HepG2 (cell line): ENCODE measurements at regions not wholly inside any gene's neighbourhood (a gene's known extent, or its start where the extent isn't known, plus 50 kb on each side); places are given as distances from the start of the nearest gene placed in this dataset.

ENCODE experiments used
- ATAC-seq: fragments of 200-7000 bp; cut with Tn5 transposase; 3 replicates; pipeline ENCODE4 v1.9.1; 2020; ENCODE audit warnings: mild to moderate bottlenecking, moderate library complexity
- BruUV-seq: library from RNA; stranded (reverse); fragments of 400-500 nt; replicated peaks from 2 replicates; lab custom pipeline; 2021; lab: Mats Ljungman, UMichigan
- CTCF ChIA-PET: fragments of 300-600 bp; formaldehyde crosslinking; extraction: SDS; loops from one replicate; lab custom pipeline; 2021; ENCODE audit warnings: low total read pairs, inconsistent platforms, low intra/inter-chr PET ratio; lab: Yijun Ruan, JAX
- POLR2A ChIA-PET: fragments of 350-600 bp; sonication (Branson Sonifier 250); formaldehyde crosslinking; loops from one replicate; lab custom pipeline; 2020; ENCODE audit warnings: antibody characterized with exemption, inconsistent platforms; lab: Yijun Ruan, JAX
- DNase-seq: peaks from one replicate; pipeline ENCODE4 v3.0.0-alpha.2; 2015; ENCODE audit warnings: low spot score
- FAIRE-seq: peaks from 3 replicates; lab custom pipeline; 2011; peaks lifted over from hg19 to GRCh38; lab: Jason Lieb, UNC
- H2AFZ ChIP-seq: one replicate; pipeline ENCODE4 v1.6.1; 2011; ENCODE audit warnings: low read length, inconsistent platforms
- H3K27ac ChIP-seq: fragments of 300-600 bp; 3 replicates; pipeline ENCODE4 v1.8.0; 2011; ENCODE audit warnings: mixed run types, mild to moderate bottlenecking, mixed read lengths, low read length, inconsistent platforms; ENCODE audit not compliant: insufficient read depth; ENCODE audit errors: extremely low read length
- H3K27me3 ChIP-seq, 2 experiments: fragments of 200-600 bp in 1 of 2; 2 replicates in 1 of 2; 3 replicates in 1 of 2; pipeline versions ENCODE4 v1.6.0 to v1.8.0; 2011; ENCODE audit warnings: low read length in 2 of 2, mild to moderate bottlenecking in 2 of 2, moderate library complexity in 2 of 2, inconsistent platforms in 1 of 2; ENCODE audit not compliant: insufficient read depth in 2 of 2, control insufficient read depth in 1 of 2
- H3K36me3 ChIP-seq, 2 experiments: fragments of 200-600 bp in 1 of 2; replicated peaks in 1 of 2; 2 replicates in 1 of 2; 3 replicates in 1 of 2; pipeline versions ENCODE4 v1.5.1 to v1.8.0; 2011; ENCODE audit warnings: low read length in 2 of 2, inconsistent platforms in 1 of 2; ENCODE audit not compliant: insufficient read depth in 2 of 2, control insufficient read depth in 1 of 2
- H3K4me1 ChIP-seq: 2 replicates; pipeline ENCODE4 v1.5.1; 2012; ENCODE audit warnings: low read length, inconsistent platforms; ENCODE audit not compliant: insufficient read depth
- H3K4me2 ChIP-seq: 2 replicates; pipeline ENCODE4 v1.6.0; 2011; ENCODE audit warnings: low read depth, low read length, inconsistent platforms
- H3K4me3 ChIP-seq, 3 experiments: fragments of 200-600 bp in 1 of 3; sonication (generic), shearing (Covaris generic) in 1 of 3; replicated peaks in 1 of 3; 2 replicates each; pipeline ENCODE4 v1.5.1; 2011 to 2016; ENCODE audit warnings: low read length in 3 of 3, inconsistent platforms in 2 of 3, low read depth in 2 of 3, mild to moderate bottlenecking in 2 of 3, control low read depth in 1 of 3, mixed read lengths in 1 of 3; ENCODE audit not compliant: insufficient read depth in 1 of 3
- H3K79me2 ChIP-seq: one replicate; pipeline ENCODE4 v1.6.1; 2011; ENCODE audit warnings: low read length, inconsistent platforms; ENCODE audit not compliant: insufficient read depth
- H3K9ac ChIP-seq: 2 replicates; pipeline ENCODE4 v1.6.0; 2011; ENCODE audit warnings: mild to moderate bottlenecking, low read depth, low read length, inconsistent platforms; ENCODE audit not compliant: insufficient read depth
- H3K9me3 ChIP-seq: 2 replicates; pipeline ENCODE4 v1.5.1; 2012; ENCODE audit warnings: mild to moderate bottlenecking, low read length
- H4K20me1 ChIP-seq: 2 replicates; pipeline ENCODE4 v1.6.0; 2011; ENCODE audit warnings: inconsistent platforms, mild to moderate bottlenecking, low read length, moderate library complexity; ENCODE audit not compliant: insufficient read depth
- NR3C1 ChIP-seq: sonication (generic); formaldehyde crosslinking; IDR thresholded peaks from 2 replicates; pipeline ENCODE4 v1.4.0; 2020; ENCODE audit warnings: missing genetic modification reagents
- POLR2G ChIP-seq: fragments of 200-400 bp; formaldehyde crosslinking; IDR thresholded peaks from 2 replicates; pipeline ENCODE4 v1.6.1; 2018; ENCODE audit warnings: mild to moderate bottlenecking, low read depth, low read length, moderate library complexity
- RNF2 ChIP-seq: fragments of 450-650 bp; conservative IDR thresholded peaks from 2 replicates; pipeline ENCODE4 v1.6.1; 2016; ENCODE audit warnings: low read depth
- SAP130 ChIP-seq: IDR thresholded peaks from 2 replicates; pipeline ENCODE4 v1.6.1; 2016; ENCODE audit warnings: low read depth
- SMARCC2 ChIP-seq: fragments of 450-650 bp; IDR thresholded peaks from 2 replicates; pipeline ENCODE4 v1.6.1; 2017; ENCODE audit warnings: antibody characterized with exemption, mild to moderate bottlenecking
- ZNF607 ChIP-seq: sonication (generic); formaldehyde crosslinking; IDR thresholded peaks from 2 replicates; pipeline ENCODE4 v1.5.1; 2020; ENCODE audit warnings: missing genetic modification reagents, mild to moderate bottlenecking, borderline replicate concordance
- WGBS: methylation state at CpG from one replicate; pipeline ENCODE4 v1.1.6; 2017; ENCODE audit warnings: low lambda C conversion rate; 5-methylcytosine and 5-hydroxymethylcytosine counted together
- in situ Hi-C: cut with HindIII; loops from 2 replicates; pipeline ENCODE4 v1.10.0; 2017; ENCODE audit warnings: low pct_unique_long_range_greater_than_20kb; ENCODE audit not compliant: extremely low pct_ligation_motif_present
- intact Hi-C: fragments of 100-400 bp; cut with micrococcal nuclease; formaldehyde crosslinking; loops from one replicate; pipeline ENCODE4 v1.10.0; 2022; ENCODE audit not compliant: unreplicated experiment
- TF ChIP-seq, protein P1 (sequence below): fragments of 450-650 bp; IDR thresholded peaks from 2 replicates; pipeline ENCODE4 v1.6.1; 2016
- TF ChIP-seq, protein P2 (sequence below): sonication (generic); formaldehyde crosslinking; conservative IDR thresholded peaks from 2 replicates; pipeline ENCODE4 v1.8.0; 2022; ENCODE audit warnings: low read depth, missing genetic modification reagents
- TF ChIP-seq, protein P3 (sequence below): sonication (generic); formaldehyde crosslinking; IDR thresholded peaks from 2 replicates; pipeline ENCODE4 v1.4.0; 2020; ENCODE audit warnings: missing genetic modification reagents, mild to moderate bottlenecking, borderline replicate concordance
- TF ChIP-seq, protein P4 (sequence below): sonication (generic); formaldehyde crosslinking; IDR thresholded peaks from 2 replicates; pipeline ENCODE4 v1.4.0; 2020; ENCODE audit warnings: mild to moderate bottlenecking, missing genetic modification reagents

DNA sequence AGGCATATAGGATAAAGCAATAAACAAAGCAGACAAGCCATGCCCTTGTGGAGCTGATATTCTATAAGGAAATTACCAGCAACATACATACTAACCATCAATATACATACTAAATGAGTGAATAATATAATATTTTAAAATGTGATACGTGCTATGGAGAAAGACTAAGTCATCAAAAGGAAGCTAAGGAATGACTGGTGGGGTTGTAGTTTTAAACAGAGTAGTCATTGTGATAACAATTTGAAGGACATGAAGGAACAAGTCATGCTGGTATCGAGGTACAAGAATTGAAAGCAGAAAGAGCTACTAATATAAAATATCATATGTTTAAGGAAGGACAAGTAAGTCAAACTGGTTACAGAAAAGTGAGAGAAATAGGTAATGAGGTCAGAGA, 894.9 kb upstream of the PCDH9 start:
- no TSS peak for BruUV-seq
- no peak overlapping the region for H3K9ac ChIP-seq
- intact Hi-C loops: no loop called here
- no peak for ATAC-seq
- 0% methylated on average over 2 of the region's 2 CpGs for WGBS
- TF ChIP-seq POLR2G: no peak
- TF ChIP-seq, protein P1, sequence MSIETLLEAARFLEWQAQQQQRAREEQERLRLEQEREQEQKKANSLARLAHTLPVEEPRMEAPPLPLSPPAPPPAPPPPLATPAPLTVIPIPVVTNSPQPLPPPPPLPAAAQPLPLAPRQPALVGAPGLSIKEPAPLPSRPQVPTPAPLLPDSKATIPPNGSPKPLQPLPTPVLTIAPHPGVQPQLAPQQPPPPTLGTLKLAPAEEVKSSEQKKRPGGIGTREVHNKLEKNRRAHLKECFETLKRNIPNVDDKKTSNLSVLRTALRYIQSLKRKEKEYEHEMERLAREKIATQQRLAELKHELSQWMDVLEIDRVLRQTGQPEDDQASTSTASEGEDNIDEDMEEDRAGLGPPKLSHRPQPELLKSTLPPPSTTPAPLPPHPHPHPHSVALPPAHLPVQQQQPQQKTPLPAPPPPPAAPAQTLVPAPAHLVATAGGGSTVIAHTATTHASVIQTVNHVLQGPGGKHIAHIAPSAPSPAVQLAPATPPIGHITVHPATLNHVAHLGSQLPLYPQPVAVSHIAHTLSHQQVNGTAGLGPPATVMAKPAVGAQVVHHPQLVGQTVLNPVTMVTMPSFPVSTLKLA: no peak
- no peak for TF ChIP-seq NR3C1
- TF ChIP-seq, protein P2, sequence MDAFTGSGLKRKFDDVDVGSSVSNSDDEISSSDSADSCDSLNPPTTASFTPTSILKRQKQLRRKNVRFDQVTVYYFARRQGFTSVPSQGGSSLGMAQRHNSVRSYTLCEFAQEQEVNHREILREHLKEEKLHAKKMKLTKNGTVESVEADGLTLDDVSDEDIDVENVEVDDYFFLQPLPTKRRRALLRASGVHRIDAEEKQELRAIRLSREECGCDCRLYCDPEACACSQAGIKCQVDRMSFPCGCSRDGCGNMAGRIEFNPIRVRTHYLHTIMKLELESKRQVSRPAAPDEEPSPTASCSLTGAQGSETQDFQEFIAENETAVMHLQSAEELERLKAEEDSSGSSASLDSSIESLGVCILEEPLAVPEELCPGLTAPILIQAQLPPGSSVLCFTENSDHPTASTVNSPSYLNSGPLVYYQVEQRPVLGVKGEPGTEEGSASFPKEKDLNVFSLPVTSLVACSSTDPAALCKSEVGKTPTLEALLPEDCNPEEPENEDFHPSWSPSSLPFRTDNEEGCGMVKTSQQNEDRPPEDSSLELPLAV (CRISPR knock-in tag): no peak
- TF ChIP-seq, protein P3, sequence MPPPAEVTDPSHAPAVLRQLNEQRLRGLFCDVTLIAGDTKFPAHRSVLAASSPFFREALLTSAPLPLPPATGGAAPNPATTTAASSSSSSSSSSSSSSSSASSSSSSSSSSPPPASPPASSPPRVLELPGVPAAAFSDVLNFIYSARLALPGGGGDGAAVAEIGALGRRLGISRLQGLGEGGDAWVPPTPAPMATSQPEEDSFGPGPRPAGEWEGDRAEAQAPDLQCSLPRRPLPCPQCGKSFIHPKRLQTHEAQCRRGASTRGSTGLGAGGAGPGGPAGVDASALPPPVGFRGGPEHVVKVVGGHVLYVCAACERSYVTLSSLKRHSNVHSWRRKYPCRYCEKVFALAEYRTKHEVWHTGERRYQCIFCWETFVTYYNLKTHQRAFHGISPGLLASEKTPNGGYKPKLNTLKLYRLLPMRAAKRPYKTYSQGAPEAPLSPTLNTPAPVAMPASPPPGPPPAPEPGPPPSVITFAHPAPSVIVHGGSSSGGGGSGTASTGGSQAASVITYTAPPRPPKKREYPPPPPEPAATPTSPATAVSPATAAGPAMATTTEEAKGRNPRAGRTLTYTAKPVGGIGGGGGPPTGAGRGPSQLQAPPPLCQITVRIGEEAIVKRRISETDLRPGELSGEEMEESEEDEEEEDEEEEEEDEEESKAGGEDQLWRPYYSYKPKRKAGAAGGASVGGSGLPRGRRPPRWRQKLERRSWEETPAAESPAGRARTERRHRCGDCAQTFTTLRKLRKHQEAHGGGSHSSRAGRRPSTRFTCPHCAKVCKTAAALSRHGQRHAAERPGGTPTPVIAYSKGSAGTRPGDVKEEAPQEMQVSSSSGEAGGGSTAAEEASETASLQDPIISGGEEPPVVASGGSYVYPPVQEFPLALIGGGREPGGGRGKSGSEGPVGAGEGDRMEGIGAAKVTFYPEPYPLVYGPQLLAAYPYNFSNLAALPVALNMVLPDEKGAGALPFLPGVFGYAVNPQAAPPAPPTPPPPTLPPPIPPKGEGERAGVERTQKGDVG (CRISPR knock-in tag): no peak
- no peak for TF ChIP-seq RNF2
- TF ChIP-seq, protein P4, sequence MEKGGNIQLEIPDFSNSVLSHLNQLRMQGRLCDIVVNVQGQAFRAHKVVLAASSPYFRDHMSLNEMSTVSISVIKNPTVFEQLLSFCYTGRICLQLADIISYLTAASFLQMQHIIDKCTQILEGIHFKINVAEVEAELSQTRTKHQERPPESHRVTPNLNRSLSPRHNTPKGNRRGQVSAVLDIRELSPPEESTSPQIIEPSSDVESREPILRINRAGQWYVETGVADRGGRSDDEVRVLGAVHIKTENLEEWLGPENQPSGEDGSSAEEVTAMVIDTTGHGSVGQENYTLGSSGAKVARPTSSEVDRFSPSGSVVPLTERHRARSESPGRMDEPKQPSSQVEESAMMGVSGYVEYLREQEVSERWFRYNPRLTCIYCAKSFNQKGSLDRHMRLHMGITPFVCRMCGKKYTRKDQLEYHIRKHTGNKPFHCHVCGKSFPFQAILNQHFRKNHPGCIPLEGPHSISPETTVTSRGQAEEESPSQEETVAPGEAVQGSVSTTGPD: no peak
- no peak for TF ChIP-seq SMARCC2
- no peak for TF ChIP-seq SAP130 (CRISPR knock-in tag)
- TF ChIP-seq ZNF607 (CRISPR knock-in tag): no peak
- no peak overlapping the region for H3K4me2 ChIP-seq
- no peaks in the 10 kb centered on the region for H4K20me1 ChIP-seq
- no peak for DNase-seq
- POLR2A ChIA-PET: no interaction called here
- FAIRE-seq: no peak
- no peak overlapping the region for H3K27ac ChIP-seq
- in situ Hi-C loops: no loop called here
- no peaks in the 10 kb centered on the region for H3K9me3 ChIP-seq
- no peaks in the 10 kb centered on the region for H3K4me1 ChIP-seq
- no peak overlapping the region for H2AFZ ChIP-seq
- CTCF ChIA-PET: no interaction called here
- no peaks in the 10 kb centered on the region for H3K27me3 ChIP-seq
- H3K36me3 ChIP-seq: no peaks in the 10 kb centered on the region
- no peak overlapping the region for H3K4me3 ChIP-seq
- H3K79me2 ChIP-seq: no peaks in the 10 kb centered on the region
